Heart right ventricle (tissue), 16 donors: ENCODE measurements at regions not wholly inside any gene's neighbourhood (a gene's known extent, or its start where the extent isn't known, plus 50 kb on each side); places are given as distances from the start of the nearest gene placed in this dataset.

Experiments used
- ATAC-seq, 8 donors: fragments of 200-7000 bp; cut with Tn5 transposase; one replicate each; pipeline ENCODE4 v1.9.1; 2020; ENCODE audit warnings: mild to moderate bottlenecking in 8 of 8, moderate library complexity in 8 of 8, moderate number of reproducible peaks in 1 of 8
- DNase-seq, 2 donors: peaks; one replicate each; pipeline ENCODE4 v3.0.0-alpha.2; 2020
- H3K27ac ChIP-seq, 10 donors: fragments of 200-600 bp; sonication (generic) in 2 of 10; one replicate each; pipeline versions ENCODE4 v1.5.0 to v1.8.0; 2020 to 2022; ENCODE audit warnings: mild to moderate bottlenecking in 3 of 10
- H3K27me3 ChIP-seq, 7 donors: fragments of 200-600 bp; one replicate each; pipeline ENCODE4 v1.8.0; 2021 to 2022; ENCODE audit warnings: mild to moderate bottlenecking in 2 of 7
- H3K36me3 ChIP-seq, 9 donors: fragments of 200-600 bp; sonication (generic) in 1 of 9; one replicate each; pipeline versions ENCODE4 v1.5.0 to v1.8.0; 2020 to 2022; ENCODE audit warnings: mild to moderate bottlenecking in 2 of 9
- H3K4me1 ChIP-seq, 9 donors: fragments of 200-600 bp; sonication (generic) in 1 of 9; one replicate each; pipeline versions ENCODE4 v1.5.0 to v1.8.0; 2020 to 2022; ENCODE audit warnings: mild to moderate bottlenecking in 4 of 9
- H3K4me3 ChIP-seq, 10 donors: fragments of 200-600 bp; sonication (generic) in 2 of 10; one replicate each; pipeline versions ENCODE4 v1.5.0 to v1.8.0; 2020 to 2022; ENCODE audit warnings: mild to moderate bottlenecking in 7 of 10, moderate library complexity in 2 of 10
- H3K9me3 ChIP-seq, 11 donors: fragments of 200-600 bp in 10 of 11; sonication (generic) in 2 of 11; one replicate each; pipeline versions ENCODE4 v1.5.0 to v1.8.0; 2013 to 2022; ENCODE audit warnings: mild to moderate bottlenecking in 2 of 11, control low read depth in 1 of 11, moderate library complexity in 1 of 11
- WGBS, 2 donors: extraction: QIAGEN DNeasy Blood & Tissue Kit; methylation state at CpG; one replicate each; pipeline ENCODE4 v1.1.7; 2013; ENCODE audit warnings: inconsistent platforms in 1 of 2; 5-methylcytosine and 5-hydroxymethylcytosine counted together
- intact Hi-C, 10 donors: fragments of 100-400 bp; cut with DNase I; formaldehyde crosslinking; loops; one replicate each; pipeline versions ENCODE4 v1.11.1 to v1.14.2; 2022
- TF ChIP-seq, protein P1 (sequence below), 9 donors: fragments of 200-600 bp; sonication (generic) in 2 of 9; IDR thresholded peaks; one replicate each; pipeline versions ENCODE4 v1.5.0 to v1.8.0; 2021 to 2022; ENCODE audit warnings: antibody characterized with exemption in 9 of 9, mild to moderate bottlenecking in 5 of 9, moderate library complexity in 1 of 9
- donor health status: Arrhythmogenic right ventricular cardiomyopathy.
- donor health status: ischemic (EF 13 %, LVEDD 7.1; RV severe dilation, severe dysfunction).
- donor health status: healthy with polysubstance abuse.
- donor health status: DM: no; HTN: yes; CAD: no.
- donor health status: DM: no; HTN: no; CAD: no.
- donor health status: ischemic (EF 25% LVEDD 6.9; RV normal size, moderate dysfunction).
- donor health status: ischemic (EF 25% LVEDD 5.7; RV mildly dilated, moderate dysfunction).
- donor health status: healthy.
- donor health status: DM: yes; HTN: yes; CAD: no.
- donor health status: Ischemic cardiomyopathy.
- donor health status: ischemic (EF 35%, LVEDD 5.7; RV mildly dilated, moderate dysfunction).
- donor health status: nonischemic (EF 11% LVEDD 7.7; RV severe dilation, severe dysfunction).
- donor health status: DM: yes; HTN: yes; CAD: no.
- donor health status: PGD.
- donor health status: ischemic (EF 29% LVEDD 5.4; RV normal size, mild dysfunction).
- donor health status: nonischemic (EF 23%, LVEDD 6.1; RV moderate dilation, normal function).

- TF ChIP-seq, protein P1, sequence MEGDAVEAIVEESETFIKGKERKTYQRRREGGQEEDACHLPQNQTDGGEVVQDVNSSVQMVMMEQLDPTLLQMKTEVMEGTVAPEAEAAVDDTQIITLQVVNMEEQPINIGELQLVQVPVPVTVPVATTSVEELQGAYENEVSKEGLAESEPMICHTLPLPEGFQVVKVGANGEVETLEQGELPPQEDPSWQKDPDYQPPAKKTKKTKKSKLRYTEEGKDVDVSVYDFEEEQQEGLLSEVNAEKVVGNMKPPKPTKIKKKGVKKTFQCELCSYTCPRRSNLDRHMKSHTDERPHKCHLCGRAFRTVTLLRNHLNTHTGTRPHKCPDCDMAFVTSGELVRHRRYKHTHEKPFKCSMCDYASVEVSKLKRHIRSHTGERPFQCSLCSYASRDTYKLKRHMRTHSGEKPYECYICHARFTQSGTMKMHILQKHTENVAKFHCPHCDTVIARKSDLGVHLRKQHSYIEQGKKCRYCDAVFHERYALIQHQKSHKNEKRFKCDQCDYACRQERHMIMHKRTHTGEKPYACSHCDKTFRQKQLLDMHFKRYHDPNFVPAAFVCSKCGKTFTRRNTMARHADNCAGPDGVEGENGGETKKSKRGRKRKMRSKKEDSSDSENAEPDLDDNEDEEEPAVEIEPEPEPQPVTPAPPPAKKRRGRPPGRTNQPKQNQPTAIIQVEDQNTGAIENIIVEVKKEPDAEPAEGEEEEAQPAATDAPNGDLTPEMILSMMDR (IDR thresholded peaks at IDR 0.05), result no peak
- Histone ChIP-seq H3K36me3 (no peaks in the 10 kb centered on the region), H3K4me1 (peaks cover 0 to 1% (median 0%) of the 10 kb centered on the region in 9 donors), H3K27me3 (no peaks in the 10 kb centered on the region), H3K4me3 (no peak overlapping the region), H3K9me3 (peaks cover 0 to 74% (median 28%) of the 10 kb centered on the region in 11 donors), H3K27ac (no peak overlapping the region)
- no peak for ATAC-seq
- intact Hi-C loops, result loop anchor here in 1 of 10 donors (10.0 kb wide), 1 partner anchor 121 kb away; no protein-coding TSS in a partner anchor
- no peak for DNase-seq
- 69 to 75% methylated on average over 3 of the region's 3 CpGs for WGBS, 2 donors
Measured at GRCh38 chr7:138345567-138345966, 114.5 kb upstream of the TRIM24 start.

GRCh38 chr7:138346975-138347374, 113.1 kb upstream of the TRIM24 start:
- ATAC-seq, result no peak
- intact Hi-C loops, result loop anchor here in 1 of 10 donors (10.0 kb wide), 1 partner anchor 122 kb away; no protein-coding TSS in a partner anchor
- H3K27ac ChIP-seq, result no peak overlapping the region
- H3K9me3 ChIP-seq, result peaks cover 0 to 74% (median 34%) of the 10 kb centered on the region in 11 donors
- no peaks in the 10 kb centered on the region for H3K4me1 ChIP-seq
- DNase-seq, result no peak
- 86 to 91% methylated on average over 2 of the region's 2 CpGs for WGBS, 2 donors
- H3K27me3 ChIP-seq, result no peaks in the 10 kb centered on the region
- no peak overlapping the region for H3K4me3 ChIP-seq
- no peaks in the 10 kb centered on the region for H3K36me3 ChIP-seq
- TF ChIP-seq, protein P1 (IDR thresholded peaks at IDR 0.05), result no peak

DNA sequence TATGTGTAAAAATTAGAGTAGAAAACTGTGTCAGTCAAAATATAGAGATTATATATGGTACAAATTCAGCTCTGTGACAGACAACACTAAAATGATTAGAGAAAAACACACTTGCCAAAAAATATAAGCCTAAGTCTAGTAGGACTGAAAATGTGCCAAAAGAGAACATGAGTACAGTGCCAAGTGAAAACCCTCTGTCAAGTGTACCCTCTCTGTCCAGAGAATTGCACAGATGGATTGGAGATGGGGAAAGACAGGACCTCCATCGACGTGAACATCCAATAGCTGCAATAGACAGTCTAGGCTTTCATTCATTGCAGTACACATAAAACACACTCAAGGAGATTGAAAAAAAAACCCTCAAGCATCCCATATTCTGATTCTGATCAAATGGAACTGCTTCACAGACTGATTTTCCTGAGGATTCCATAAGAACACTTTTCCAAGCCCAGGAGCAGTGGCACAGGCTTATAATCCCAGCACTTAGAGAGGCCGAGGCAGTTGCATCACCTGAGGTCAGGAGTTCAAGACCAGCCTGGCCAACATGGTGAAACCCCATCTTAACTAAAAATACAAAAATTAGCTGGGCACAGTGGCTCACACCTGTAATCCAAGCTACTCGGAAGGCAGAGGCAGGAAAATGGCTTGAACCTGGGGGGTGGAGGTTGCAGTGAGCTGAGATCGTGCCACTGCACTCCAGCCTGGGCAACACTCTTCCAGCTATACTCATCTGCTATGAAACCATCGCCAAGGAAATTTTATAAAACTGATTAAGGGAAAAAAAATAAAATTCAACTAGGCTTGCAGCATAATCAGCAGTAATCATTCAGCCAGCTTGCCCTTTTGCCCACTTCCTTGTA, 110.0 kb upstream of the TRIM24 start:
- Histone ChIP-seq H3K9me3 (peaks cover 0 to 55% (median 25%) of the 10 kb centered on the region in 11 donors), H3K36me3 (no peaks in the 10 kb centered on the region), H3K27me3 (no peaks in the 10 kb centered on the region), H3K27ac (no peak overlapping the region), H3K4me3 (no peak overlapping the region), H3K4me1 (no peaks in the 10 kb centered on the region)
- ATAC-seq, result no peak
- no peak for DNase-seq
- TF ChIP-seq, protein P1 (IDR thresholded peaks at IDR 0.05), result no peak
- 93 to 95% methylated on average over 6 of the region's 6 CpGs for WGBS, 2 donors
- intact Hi-C loops, result loop anchor here in 1 of 10 donors (10.0 kb wide), 1 partner anchor 125 kb away; no protein-coding TSS in a partner anchor

DNA sequence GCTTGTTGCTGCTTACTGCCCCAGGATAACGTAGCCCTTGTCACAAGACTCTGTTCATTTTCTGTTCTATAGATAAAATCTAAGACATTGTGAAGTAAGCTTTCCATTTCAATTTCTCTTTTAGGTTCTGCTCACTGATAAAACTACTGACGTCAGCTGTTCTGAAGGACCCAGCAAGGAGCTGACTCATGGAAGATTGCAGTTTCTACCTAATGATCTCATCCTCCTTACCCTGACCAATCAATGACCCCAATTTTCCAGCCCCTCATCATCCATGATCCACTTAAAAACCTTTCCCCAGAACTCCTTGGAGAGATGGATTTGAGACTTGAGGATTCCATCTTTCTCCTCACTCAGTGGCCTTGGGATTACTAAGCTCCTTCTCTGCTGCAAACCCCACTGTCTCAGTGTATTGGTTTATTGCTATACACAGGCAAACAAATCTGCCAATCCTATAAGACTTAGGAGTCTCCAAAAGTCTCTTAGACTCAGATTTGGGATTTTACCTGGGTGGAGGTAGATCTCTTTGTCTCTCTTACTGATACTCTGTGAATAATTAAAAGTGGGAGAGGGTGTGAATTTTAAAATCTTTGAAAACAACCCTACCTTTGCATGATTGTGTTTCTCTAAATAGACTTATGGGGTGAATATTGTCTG, 109.2 kb upstream of the TRIM24 start:
- Histone ChIP-seq H3K36me3 (no peaks in the 10 kb centered on the region), H3K4me1 (no peaks in the 10 kb centered on the region), H3K9me3 (peaks cover 0 to 47% (median 17%) of the 10 kb centered on the region in 11 donors), H3K27me3 (no peaks in the 10 kb centered on the region), H3K4me3 (no peak overlapping the region), H3K27ac (no peak overlapping the region)
- DNase-seq, result no peak
- no peak for ATAC-seq
- intact Hi-C loops, result no loop called here
- 83 to 89% methylated on average over 2 of the region's 2 CpGs for WGBS, 2 donors
- TF ChIP-seq, protein P1 (IDR thresholded peaks at IDR 0.05), result no peak
